ENCODE measurements at regions not wholly inside any gene's neighbourhood (a gene's known extent, or its start where the extent isn't known, plus 50 kb on each side); places are given as distances from the start of the nearest gene placed in this dataset.
A peak's percentile ranks its signal among the peaks of the same experiment; 100 is the strongest.
"Not testable (repeated sequence)": the region's sequence is repeated elsewhere in the genome, so short reads cannot be mapped to it uniquely, and the experiment has no call there.

DNA sequence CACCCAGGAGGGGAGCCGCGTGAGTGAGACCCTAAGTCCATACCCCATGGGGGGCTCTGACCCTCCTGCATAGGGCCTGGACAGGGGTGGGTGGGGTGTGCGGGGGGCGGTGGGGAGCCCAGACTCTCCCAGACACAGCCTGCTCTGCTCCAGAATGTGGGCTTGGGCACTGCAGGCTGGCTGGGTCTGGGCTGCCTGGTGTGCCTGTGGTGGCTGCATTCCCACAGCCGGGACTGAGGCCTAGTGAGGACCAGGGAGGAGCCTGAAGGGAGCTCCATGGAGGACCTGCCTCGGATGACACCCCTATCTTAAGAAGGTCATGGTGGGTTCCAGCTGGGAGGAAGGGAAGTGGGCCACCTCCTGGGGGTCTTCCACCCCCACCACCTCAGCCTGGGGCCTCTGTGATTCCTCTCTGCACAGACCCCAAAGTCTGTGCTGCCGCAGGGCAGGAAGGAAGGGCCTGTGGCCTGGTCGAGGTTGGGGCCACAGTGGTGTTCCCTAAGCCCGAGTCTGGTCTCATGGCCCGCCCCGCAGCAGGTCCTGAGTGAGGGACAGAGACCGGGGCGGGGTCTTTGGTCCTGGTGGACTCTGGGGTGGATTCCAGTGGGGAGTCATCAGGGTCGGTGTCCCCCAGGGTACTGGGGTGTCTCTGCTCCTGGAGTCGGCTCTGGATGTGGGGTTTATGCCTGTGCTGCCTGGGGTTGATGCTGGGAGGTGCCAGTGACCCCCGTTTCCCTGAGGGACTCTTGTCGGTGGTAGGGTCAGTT is 392.3 kb downstream of the TMEM121 start:
- no peak for DNase-seq (ENCODE audit: insufficient read length, low spot score)
- FAIRE-seq = no peak

DNA sequence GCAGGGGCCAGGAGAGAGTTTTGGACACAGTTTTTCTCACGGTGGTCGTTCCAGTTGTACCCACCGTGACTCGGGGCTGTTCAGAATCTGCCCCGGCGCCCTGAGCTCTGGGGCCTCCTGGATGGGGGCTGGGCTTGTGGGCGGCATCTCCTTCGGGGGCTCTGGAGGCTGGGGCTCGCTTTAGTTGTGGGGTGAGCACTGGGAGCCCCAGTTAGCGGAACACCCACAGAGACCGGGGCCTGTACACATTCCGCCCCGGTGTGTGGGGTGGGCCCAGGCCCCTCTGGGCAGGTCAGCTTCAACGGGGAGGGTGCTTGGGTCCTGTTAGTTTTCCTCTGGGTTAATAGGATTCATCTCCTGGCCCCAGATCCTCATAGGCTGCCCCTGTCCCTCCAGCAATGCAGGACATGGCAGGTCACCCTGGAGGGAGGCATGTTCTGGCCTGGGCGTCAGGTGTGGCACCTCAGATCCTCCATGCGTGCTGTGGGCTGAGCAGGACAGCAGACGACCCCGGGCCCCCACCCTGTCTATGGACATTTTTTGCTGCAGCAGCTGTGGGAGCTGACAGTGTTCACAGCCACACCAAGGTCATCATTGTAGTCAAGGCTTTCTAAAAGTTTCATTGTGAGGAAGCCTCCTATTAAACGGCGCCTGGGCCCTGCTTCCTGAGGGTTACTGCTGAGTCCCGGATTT is 393.2 kb downstream of the TMEM121 start:
- FAIRE-seq (no peak), DNase-seq (ENCODE audit: insufficient read length, low spot score) (no peak)

DNA sequence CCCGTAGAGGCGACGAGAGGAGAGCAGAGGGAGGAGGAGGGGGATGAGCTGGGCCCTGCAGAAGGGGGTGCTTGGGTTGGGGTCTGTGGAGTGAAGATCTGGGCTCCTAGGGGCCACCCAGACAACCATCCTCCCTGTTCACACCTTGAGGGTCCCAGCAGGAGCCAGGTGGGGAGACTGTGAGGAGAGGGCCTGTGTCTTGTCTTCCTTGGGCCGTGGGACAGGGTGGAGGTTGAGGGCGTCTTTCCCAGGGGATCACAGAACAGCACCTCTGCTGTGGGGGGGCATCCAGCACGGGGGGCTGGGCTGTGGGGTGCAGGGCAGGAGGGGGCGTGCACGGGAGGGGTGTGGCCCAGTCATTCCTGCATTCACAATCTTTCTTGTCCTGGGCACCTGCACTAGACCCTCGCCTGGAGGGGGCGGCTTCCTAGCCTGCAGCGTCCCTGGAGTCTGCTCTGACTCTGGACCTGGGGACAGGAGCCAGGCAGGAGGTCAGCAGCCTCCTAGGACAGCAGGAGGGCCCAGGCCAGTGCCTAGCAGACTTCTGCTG is 393.8 kb downstream of the TMEM121 start:
- not testable (repeated sequence) for DNase-seq (ENCODE audit: insufficient read length, low spot score); FAIRE-seq

DNA sequence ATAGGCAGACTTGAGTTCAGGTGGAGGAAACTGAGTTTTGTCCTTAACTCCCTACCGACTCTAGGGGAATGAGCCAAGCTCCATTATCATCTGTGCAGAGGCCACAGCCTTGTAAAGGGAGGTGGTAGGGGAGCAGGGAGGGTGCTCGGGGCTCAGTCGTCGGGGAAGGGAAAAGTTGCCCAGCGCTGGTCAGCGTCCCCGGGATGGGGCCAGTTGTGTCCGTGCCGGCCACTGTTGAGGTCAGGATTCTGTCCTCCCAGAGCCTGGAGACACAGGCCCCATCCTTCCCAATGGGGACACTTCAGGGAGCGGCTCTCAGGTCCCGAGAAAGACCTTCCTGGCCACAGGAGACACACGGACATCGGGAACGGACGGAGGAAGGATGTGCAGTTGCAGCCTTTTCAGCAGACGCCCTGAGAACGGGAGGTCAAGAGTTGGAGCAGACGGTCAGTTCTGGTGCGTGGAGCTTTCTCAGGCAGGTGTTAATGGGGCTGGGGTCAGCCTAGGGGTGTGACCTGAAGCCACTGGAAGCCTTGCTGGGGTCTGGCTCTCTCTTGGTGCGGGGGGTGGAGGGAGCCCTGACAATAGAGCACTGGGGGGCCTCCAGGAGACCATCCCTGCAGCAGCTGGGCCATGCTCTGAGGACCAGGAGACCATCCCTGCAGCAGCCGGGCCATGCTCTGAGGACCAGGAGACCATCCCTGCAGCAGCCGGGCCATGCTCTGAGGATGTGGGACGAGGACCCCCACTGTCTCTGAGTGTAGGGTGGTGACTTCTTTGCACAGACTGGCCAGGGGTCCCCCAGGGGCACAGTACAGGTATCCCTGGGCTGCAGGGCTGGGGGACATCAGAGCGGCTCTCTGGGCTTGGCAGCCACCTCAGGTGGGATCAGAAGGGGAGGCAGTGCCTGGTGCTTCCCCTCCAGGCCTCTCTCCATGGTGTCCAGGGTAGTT is 394.7 kb downstream of the TMEM121 start:
- FAIRE-seq; DNase-seq (ENCODE audit: insufficient read length, low spot score): not testable (repeated sequence)

DNA sequence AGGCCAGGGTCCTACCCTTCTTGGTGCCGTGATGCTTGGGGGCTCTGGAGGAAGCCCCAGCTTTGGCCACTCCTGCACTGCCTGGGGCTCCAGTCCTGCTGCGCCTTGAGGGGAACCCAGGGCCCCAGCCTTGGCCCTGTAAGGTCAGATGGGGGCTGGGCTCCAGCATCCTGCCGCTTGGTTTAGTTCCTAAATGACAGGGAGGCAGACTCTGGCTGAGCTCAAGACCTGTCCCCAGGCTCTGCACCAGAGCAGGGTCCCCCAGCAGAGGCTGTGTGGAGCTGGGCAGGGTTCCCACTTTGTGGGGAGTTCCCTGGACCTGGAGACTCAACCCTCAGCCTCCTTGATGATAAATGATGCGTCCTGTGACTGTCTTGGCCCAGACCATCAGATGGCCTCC is 395.4 kb downstream of the TMEM121 start:
- DNase-seq (ENCODE audit: insufficient read length, low spot score); FAIRE-seq: not testable (repeated sequence)

DNA sequence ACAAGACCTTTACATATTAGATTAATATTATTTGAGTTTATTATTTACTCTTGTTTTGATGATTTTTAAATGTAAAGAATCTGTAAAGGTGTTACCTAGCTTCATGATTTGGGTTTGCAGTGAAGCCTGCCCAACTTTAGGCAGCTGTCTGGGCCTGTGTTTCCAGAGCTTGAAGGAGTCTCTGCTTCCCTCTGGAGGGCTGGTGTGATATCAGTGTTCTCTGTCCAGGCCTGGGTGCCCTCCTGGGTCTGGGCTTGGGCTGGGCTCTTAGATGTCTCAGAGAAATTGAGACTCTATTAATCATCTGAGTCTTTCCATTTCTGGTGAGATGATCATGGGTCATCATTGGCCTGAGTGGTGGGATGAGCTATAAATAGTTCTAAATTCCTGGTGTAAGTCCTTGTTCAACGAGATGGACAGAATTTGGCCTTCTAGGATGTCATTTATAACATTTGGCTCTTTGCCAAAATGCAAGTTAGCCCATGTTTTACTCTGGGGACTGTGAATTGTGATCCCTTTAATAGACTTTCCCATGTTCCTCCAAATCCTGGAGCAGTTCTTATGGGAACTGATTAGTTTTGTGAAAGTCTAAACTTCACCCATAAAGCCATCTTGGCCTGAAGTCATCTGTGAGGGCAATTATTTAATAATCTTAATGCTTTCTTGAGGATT is 397.3 kb downstream of the TMEM121 start:
- FAIRE-seq; DNase-seq (ENCODE audit: insufficient read length, low spot score): not testable (repeated sequence)

DNA sequence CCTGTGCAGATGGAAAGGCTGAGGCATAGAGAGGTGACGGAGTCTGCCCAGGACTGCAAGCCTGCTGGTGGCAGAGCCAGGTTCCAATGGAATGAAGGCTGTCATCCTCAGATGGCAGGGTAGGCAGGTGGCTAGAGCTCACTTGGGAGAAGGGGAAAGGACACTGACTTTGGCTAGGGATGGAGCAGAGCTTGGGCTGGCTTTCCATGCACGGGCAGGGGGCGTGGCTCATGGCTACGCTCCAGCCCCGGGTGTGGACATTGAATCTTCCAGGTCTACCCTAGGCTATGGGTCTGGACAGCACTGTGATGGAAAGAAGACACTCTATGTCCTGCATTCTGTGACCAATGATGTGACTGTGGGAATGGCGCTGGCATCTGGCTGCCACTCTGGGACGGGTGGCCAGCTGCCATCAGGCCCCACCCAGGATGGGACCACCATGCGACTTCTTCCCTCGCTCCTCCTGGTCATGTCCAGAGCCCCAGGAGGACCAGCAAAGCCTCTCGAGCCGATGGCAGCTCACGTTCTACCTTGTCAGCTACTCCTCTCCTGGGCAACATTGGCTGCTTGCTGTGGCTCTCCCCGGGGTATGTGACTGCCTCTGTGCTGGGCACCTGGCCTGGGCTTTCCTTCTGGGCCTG is 398.7 kb downstream of the TMEM121 start:
- no peak for FAIRE-seq
- no peak for DNase-seq (ENCODE audit: insufficient read length, low spot score)

DNA sequence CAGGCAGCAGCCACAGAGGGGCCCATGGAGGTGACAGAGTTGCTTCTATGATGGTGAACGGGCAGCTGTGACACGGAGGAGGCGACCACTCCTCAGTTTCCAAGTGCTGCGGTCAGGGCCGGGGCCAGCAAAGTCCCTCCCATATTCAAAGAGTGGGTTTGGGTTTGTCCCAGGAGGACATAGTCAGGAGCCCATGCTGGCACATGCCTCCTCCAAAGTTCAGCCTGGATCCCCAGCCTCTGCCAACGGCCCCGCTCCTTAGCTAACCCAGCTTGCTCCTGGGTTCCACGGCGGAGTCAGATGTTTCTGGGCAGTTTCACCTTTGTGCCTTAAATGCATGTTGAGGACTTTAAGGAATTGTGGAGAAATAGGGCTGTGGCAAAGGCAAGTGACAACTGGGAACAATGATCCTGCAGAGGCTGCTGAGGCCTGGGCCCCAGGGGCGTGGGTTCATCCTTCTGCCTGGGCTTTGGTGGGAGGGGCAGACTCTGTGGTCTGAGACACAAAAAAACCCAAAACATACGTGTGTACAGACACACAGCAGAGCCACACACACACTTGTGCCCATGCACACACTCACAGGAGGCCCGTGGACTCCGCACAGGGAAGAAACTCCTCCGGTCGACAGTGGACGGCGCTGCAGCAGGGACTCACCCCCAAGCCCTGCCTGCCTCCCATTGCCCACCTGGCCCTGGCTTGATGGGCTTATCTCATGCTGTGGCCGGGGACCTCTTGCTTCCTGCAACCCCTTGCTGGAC is 399.4 kb downstream of the TMEM121 start:
- FAIRE-seq (no peak), DNase-seq (ENCODE audit: insufficient read length, low spot score) (no peak)

DNA sequence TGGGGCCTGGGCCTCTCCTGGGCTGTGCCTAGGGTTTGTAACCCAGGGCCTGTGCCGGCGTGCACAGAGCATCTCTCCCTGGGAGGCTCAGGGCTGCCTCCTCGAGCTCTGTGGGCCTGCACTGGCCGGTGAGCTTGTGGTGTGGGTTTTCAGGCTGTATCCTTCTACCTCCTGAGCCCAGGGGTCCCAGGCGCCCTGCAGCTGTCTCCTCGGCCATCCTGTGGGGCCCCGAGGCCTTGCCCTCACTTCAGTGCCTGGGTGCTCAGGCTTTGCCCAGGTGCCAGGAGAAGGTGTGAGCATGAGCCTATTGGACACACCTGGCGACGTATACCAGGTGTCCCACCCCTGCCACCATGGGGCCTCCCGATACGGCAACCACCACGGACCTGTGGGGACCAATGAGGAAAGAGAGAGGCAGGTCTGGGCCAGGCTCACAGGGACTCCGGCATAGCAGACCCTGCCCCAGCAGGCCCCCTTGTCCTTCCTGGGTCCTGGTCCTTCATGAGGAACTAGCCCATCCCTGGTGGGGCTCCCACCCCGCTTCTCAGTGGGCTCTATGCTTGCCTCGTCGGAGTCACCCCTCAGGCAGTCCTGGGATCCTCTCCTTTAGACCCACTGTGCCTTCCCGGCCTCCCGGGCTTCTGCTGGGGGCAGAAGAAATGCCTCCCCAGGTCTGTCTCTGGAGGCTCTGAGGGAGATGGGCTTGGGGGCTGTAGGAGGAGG is 400.2 kb downstream of the TMEM121 start:
- DNase-seq (ENCODE audit: insufficient read length, low spot score) = no peak
- FAIRE-seq = no peak

DNA sequence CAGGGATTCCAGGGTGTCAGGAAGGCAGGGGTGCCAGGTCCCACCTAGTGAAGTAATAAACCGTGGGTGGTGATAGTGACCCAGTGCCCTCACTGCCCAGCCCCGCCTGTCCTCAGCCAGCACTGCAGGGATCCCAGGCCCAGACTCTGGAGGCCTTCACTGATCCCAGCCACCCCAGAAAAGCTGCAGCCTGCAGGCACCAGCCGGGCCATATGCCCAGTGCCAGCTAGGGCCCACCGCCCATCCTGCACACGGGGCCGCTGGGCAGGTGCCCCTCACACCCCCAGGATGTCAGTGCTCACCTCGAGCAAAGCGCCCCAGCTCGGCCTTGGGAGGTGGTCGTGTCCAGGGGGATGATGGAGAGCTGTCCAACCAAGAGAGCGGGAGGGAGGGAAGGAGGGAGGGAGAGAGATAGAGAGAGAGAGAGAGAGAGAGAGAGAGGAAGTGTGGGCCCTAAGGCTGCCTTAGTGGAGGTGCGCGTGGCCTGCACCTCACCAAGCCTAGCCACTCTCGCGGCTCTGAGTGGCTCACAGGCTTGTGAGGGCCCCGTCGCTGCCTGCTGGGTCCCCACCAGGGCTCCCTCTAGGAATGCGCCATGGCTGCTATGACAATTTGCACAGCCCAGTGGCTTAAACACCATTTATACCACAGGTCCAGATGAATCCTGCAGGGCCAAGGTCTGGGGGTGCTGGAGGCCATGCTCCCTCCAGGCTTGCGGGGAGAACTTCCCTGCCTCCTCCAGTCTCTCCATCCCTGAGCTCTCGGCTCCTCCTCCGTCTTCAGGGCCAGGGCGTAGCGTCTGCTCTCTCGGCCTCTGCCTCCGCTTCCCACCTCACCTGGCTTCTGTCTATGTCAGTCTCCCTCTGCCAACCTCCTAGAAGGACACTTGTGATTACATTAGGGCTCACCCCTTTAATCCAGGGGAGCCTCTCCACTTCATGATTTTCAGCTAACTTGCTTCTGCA is 401.0 kb downstream of the TMEM121 start:
- DNase-seq (ENCODE audit: insufficient read length, low spot score) (no peak), FAIRE-seq (no peak)

DNA sequence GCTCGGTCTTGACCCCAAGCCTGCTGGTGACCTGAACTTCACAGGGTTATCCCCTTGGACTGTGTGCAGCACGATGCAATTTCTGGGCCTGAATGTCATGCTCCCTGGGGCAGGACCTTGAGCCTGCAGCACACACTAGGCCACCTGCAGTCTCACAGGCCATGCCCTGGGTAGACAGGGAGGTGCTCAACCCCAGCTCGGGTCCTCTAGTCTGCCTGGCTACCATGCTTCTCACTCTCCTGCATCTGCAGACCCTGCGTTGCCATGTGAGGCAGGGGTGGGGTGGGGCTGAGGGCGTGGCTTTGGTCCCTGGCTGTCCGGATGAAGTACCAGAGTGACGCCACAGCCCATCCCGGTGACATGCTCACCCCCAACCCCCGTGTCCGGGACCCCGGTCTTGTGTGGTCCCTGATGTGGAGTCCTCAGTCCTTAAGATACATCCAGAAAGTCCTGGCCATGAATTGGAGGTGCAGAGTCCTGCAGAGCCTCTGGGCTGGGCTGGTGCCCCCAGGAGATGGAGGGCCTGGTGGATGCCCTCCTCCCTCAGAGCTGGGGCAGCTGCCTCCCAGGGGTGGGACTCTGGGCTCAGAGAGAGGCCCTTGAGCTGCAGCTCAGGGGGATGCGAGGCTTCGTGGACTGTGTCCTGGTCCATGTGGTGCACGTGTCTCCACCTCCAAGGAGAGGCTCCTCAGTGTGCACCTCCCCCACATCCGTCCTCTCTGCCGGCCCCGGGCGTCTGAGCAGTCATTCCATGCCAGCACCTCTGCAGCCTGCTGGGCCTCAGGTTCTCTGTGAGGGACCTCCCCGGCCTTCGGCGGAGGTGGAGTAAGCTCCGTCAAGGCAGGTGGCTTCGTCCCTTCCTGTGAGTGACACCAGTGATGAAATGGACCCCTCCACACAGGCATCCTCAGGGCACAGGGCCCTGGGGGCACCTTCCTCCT is 402.1 kb downstream of the TMEM121 start:
- FAIRE-seq; DNase-seq (ENCODE audit: insufficient read length, low spot score): not testable (repeated sequence)

DNA sequence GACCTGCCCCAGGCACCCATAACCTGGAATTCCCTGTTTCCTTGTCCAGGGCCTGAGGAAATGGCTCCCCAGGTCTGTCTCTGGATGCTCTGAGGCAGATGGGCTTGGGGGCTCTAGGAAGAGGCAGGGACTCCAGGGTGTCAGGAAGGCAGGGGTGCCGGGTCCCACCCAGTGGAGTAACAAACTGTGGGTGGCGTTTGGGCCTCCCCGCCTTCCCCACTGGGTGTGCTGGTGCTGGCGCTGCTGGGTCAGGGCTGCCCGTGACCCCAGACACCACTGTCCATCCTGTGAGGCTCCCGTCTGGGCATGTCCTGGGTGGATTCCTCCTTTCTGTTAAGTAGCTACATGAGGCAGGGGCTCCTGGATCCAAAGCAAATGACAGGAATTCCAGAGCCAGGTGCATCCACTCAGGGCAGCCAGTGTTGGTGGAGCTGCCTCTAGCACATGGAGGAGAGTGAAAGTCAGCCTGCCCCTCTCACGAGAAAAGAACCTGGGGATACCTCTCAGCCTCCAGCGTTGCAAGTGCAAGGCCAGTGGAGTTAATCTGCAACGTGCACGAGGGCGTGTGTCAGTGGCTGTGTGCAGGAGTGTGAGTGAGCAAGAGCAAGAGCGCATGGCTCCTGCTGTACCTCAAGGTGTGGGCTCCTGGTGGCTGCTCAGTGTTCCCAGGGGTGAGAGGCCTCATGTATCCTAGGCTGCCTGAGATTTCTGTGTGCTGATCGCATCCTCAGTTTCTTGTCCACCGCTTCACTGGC is 403.1 kb downstream of the TMEM121 start:
- DNase-seq (ENCODE audit: insufficient read length, low spot score) = no peak
- no peak for FAIRE-seq

DNA sequence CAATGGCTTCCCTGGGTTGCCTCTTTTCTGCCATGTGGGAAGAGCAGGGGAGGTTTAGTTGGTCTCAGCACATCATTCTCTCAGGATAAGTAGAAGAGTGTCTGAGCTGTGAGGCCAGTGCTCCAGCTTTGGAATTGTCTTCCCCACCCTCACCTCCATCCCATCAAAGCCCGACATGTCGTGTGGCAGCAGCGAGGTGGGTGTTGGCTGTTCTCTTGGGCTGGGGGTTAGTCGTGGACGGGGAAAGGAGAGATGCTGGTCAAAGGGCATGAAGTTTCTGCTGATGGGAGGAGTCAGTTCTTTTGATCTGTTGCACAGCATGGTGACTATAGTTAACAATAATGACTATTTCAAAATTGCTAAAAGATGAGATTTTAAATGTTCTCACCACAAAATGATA is 404.2 kb downstream of the TMEM121 start:
- DNase-seq (ENCODE audit: insufficient read length, low spot score) = no peak
- no peak for FAIRE-seq

DNA sequence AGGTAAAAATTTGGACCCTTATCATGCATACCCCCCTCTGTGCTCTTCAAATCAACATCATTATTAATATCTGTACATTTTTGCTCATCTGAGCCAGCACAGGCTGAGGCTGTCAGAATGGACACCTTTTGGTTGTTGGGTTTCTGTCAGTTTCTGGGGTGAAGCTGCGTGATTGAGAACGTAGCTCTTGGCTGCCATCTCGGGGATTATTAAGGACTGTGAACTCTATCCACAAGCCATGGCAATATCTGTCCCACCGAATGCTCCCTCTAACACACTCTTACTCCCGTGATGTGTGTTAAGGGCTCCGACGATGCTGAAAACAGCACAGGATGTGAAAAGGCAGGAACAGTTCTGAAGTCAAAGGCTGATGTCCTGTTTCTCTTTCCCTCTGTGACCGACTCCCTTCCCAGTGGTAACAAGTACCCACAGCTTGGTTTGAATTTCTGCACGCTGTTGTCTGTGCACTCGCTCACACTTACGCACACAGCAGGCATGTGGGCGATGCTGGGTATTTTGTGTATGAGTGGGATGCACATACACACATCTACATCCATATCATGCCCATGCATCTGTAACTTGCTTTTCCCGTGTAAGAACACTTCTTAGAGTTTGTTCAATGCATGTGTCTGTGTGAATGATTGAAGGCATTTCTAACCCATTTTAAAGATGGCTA is 405.6 kb downstream of the TMEM121 start:
- no peak for FAIRE-seq
- peak; percentile 15 for DNase-seq (ENCODE audit: insufficient read length, low spot score)

DNA sequence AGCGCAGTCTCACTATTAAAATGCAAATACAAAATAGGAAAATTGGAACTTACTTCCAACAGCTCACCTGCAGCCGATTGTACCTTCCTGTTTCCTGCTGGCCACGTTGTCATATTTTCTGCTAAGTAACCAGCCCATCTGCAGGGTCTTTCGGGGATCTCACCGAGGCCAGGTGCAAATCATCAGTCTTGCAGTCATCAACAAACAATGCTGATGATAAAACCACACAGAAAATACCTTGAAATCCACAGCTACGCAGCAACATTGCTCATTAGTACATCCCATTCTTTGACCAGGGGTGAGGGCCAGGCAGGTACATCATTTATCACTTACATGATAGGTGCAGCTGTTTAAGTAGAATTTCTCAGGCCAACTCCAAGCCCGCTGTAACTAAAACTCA is 406.9 kb downstream of the TMEM121 start:
- FAIRE-seq (no peak), DNase-seq (ENCODE audit: insufficient read length, low spot score) (no peak)
